Right lobe of liver (tissue), 6 donors: ENCODE measurements at regions not wholly inside any gene's neighbourhood (a gene's known extent, or its start where the extent isn't known, plus 50 kb on each side); places are given as distances from the start of the nearest gene placed in this dataset.

ENCODE experiments used
- ATAC-seq, 4 donors: fragments of 200-7000 bp; cut with Tn5 transposase; one replicate each; pipeline ENCODE4 v1.9.1; 2020; ENCODE audit warnings: mild to moderate bottlenecking in 4 of 4, moderate library complexity in 4 of 4
- DNase-seq, 3 donors: peaks; one replicate each; pipeline ENCODE4 v3.0.0-alpha.2; 2020
- H3K27ac ChIP-seq, 3 donors: fragments of 200-600 bp; one replicate each; pipeline ENCODE4 v1.8.0; 2022
- H3K27me3 ChIP-seq, 2 donors: fragments of 200-600 bp; one replicate each; pipeline ENCODE4 v1.8.0; 2022
- H3K36me3 ChIP-seq, 4 donors: fragments of 200-600 bp; sonication (generic) in 1 of 4; one replicate each; pipeline versions ENCODE4 v1.5.1 to v1.8.0; 2017 to 2022; ENCODE audit warnings: control low read depth in 1 of 4
- H3K4me1 ChIP-seq, 4 donors: fragments of 200-600 bp; sonication (generic) in 1 of 4; one replicate each; pipeline versions ENCODE4 v1.5.1 to v1.8.0; 2017 to 2022; ENCODE audit warnings: control low read depth in 1 of 4
- H3K4me3 ChIP-seq, 3 donors: fragments of 200-600 bp; one replicate each; pipeline ENCODE4 v1.8.0; 2022
- H3K9me3 ChIP-seq, 4 donors: fragments of 200-600 bp; sonication (generic) in 1 of 4; one replicate each; pipeline versions ENCODE4 v1.5.1 to v1.8.0; 2017 to 2022; ENCODE audit warnings: control low read depth in 1 of 4
- POLR2A ChIP-seq: fragments of 450-650 bp; IDR thresholded peaks from one replicate; pipeline ENCODE4 v1.6.1; 2017; ENCODE audit warnings: antibody characterized with exemption, mild to moderate bottlenecking
- WGBS: methylation state at CpG from one replicate; pipeline ENCODE4 v1.1.6; 2018; ENCODE audit warnings: low coverage, low lambda C conversion rate; ENCODE audit not compliant: insufficient coverage; ENCODE audit errors: missing lambda C conversion rate; 5-methylcytosine and 5-hydroxymethylcytosine counted together
- intact Hi-C, 2 donors: fragments of 100-400 bp; cut with DNase I; formaldehyde crosslinking; loops; one replicate each; pipeline versions ENCODE4 v1.11.2 to v1.14.1; 2022
- TF ChIP-seq, protein P1 (sequence below), 4 donors: fragments of 200-600 bp in 3 of 4; fragments of 450-650 bp in 1 of 4; IDR thresholded peaks; one replicate each; pipeline versions ENCODE4 v1.5.1 to v1.8.0; 2016 to 2022; ENCODE audit warnings: antibody characterized with exemption in 4 of 4, mild to moderate bottlenecking in 2 of 4
- donor health status: DM: no; HTN: yes; CAD: no.
- donor health status: DM: no; HTN: no; CAD: no.
- donor health status: DM: no; HTN: no; CAD: no.
- donor health status: DM: no; HTN: yes; CAD: no.
- donor health status: DM: no; HTN: yes; CAD: no.

DNA sequence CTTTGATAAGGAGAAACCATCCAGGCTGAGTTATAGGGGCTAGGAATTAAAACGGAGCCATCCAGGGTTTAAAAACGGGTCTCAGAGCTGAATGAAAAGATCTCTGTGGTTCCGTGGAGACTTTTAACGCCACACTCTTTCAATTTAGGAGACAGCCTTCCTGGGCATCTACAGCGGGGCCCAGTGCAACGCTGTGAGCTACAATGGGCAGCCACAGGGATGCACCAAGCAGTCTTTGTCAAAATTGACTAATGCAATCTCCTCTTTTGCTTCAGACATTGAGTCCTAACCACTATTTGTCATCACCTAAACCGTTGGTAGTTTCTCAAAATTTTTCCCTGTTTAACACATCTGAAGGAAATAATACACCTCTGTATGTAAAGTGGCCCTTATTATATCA lies 96.6 kb upstream of the ABCA1 start:
- WGBS = 68% methylated on average over 4 of the region's 7 CpGs
- Histone ChIP-seq H3K36me3 (no peaks in the 10 kb centered on the region), H3K27ac (no peak overlapping the region), H3K27me3 (no peaks in the 10 kb centered on the region), H3K9me3 (no peaks in the 10 kb centered on the region), H3K4me1 (no peaks in the 10 kb centered on the region), H3K4me3 (no peak overlapping the region)
- ATAC-seq (no peak), DNase-seq (no peak)
- intact Hi-C loops = no loop called here
- TF ChIP-seq, protein P1, sequence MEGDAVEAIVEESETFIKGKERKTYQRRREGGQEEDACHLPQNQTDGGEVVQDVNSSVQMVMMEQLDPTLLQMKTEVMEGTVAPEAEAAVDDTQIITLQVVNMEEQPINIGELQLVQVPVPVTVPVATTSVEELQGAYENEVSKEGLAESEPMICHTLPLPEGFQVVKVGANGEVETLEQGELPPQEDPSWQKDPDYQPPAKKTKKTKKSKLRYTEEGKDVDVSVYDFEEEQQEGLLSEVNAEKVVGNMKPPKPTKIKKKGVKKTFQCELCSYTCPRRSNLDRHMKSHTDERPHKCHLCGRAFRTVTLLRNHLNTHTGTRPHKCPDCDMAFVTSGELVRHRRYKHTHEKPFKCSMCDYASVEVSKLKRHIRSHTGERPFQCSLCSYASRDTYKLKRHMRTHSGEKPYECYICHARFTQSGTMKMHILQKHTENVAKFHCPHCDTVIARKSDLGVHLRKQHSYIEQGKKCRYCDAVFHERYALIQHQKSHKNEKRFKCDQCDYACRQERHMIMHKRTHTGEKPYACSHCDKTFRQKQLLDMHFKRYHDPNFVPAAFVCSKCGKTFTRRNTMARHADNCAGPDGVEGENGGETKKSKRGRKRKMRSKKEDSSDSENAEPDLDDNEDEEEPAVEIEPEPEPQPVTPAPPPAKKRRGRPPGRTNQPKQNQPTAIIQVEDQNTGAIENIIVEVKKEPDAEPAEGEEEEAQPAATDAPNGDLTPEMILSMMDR (IDR thresholded peaks at IDR 0.05) = no peak
- no peak for TF ChIP-seq POLR2A

DNA sequence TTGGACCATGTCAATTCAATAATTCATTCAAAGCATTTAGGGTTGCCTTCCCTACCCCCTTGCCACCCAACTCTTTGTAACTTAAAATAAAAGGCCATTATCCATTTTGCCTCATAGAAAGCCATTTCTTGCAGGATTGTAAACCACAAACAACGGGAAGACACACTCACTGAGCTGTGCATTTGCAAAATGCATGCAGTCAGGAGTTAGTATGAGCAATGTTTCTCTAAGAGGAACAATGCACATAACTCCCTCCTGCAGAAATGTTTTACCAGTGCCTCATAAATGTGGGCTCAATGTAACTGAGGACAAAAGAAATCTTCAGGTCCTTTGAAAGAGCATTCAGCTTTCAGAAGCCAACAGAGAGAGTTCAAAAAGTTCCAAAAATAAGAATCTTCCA lies 98.5 kb upstream of the ABCA1 start:
- no peaks in the 10 kb centered on the region for H3K27me3 ChIP-seq
- no peak overlapping the region for H3K27ac ChIP-seq
- H3K4me1 ChIP-seq = no peaks in the 10 kb centered on the region
- WGBS = 31% methylated on average over 1 of the region's 1 CpG
- no peak for TF ChIP-seq POLR2A
- TF ChIP-seq, protein P1 (IDR thresholded peaks at IDR 0.05) = no peak
- no peaks in the 10 kb centered on the region for H3K36me3 ChIP-seq
- DNase-seq (no peak), ATAC-seq (peak in 2 of 4 donors; percentile 40 to 48)
- H3K9me3 ChIP-seq = no peaks in the 10 kb centered on the region
- no peak overlapping the region for H3K4me3 ChIP-seq
- intact Hi-C loops = no loop called here

DNA sequence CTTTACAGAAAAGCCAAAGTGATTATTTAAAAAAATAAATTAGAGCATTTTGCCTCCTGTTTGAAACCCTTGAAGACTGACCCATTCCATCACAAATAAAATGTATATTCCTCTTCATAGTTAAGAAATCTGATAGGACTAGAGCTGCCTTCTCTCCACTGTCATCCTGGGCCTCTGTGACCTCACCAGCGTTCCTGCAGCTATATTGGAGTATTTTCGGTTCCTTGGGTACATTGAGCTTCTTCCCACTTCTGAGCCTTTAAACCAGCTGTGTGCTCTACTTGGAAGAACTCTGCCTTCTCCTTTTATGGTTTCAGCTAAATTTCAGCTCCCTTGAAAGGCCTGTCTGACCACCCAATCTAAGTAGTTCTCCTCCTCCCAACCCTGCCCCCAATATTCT lies 99.1 kb upstream of the ABCA1 start:
- intact Hi-C loops = no loop called here
- ATAC-seq (peak in 3 of 4 donors; percentile 61 to 75 (median 66)), DNase-seq (no peak)

DNA sequence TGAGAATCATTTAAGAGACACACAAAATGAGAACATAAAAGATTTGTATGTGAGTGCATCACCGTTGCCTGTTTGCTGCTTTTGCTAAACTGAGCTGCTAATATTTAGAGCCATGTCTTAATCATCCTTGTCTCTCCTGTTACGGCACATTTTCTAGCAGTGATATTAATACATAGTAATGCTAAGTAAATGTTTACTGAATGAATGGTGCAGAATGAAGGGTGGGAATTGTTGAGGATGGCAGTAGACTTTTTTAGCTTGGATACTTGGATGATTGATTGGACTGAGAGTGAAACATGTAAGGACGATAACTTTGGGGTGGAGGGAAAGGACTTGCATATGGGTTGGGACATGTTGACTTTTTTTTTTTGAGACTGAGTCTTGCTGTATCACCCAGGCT lies 102.3 kb upstream of the ABCA1 start:
- Histone ChIP-seq H3K36me3 (no peaks in the 10 kb centered on the region), H3K4me3 (no peak overlapping the region), H3K27me3 (no peaks in the 10 kb centered on the region), H3K4me1 (no peaks in the 10 kb centered on the region), H3K27ac (no peak overlapping the region), H3K9me3 (no peaks in the 10 kb centered on the region)
- ATAC-seq (no peak), DNase-seq (no peak)
- TF ChIP-seq, protein P1 (IDR thresholded peaks at IDR 0.05) = no peak
- no peak for TF ChIP-seq POLR2A
- intact Hi-C loops = no loop called here
- WGBS = 91% methylated on average over 3 of the region's 3 CpGs

More for the DNA sequence above, 99.1 kb upstream of the ABCA1 start:
- Histone ChIP-seq H3K4me3 (no peak overlapping the region), H3K27me3 (no peaks in the 10 kb centered on the region), H3K9me3 (no peaks in the 10 kb centered on the region), H3K4me1 (no peaks in the 10 kb centered on the region), H3K36me3 (no peaks in the 10 kb centered on the region), H3K27ac (no peak overlapping the region)
- WGBS = 47% methylated on average over 2 of the region's 2 CpGs
- TF ChIP-seq, protein P1 (IDR thresholded peaks at IDR 0.05) = no peak
- TF ChIP-seq POLR2A = no peak

DNA sequence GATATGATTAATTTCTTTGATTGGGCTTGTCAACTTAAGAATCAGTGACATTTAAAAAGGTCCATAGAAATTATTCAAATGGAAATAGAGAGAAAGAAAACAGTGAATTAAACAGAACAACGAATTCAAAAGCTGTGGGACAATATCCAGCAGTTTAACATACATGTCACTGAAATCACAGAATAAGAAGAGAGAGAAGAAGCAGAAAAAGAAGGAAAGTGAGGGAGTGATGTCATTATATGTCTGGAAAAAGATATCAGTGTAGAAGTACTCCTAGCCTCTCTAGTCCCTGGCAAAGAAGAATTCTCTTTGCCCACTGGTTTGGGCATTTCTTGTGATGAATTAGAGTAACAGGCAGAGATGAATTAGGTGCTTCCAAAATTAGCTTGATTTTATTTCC lies 109.2 kb upstream of the ABCA1 start:
- Histone ChIP-seq H3K4me3 (no peak overlapping the region), H3K27me3 (no peaks in the 10 kb centered on the region), H3K4me1 (no peaks in the 10 kb centered on the region), H3K36me3 (no peaks in the 10 kb centered on the region), H3K27ac (no peak overlapping the region), H3K9me3 (no peaks in the 10 kb centered on the region)
- DNase-seq (no peak), ATAC-seq (no peak)
- TF ChIP-seq, protein P1 (IDR thresholded peaks at IDR 0.05) = no peak
- TF ChIP-seq POLR2A = no peak
- intact Hi-C loops = no loop called here
- WGBS = 80% methylated on average over 1 of the region's 1 CpG
